ENCODE measurements at regions not wholly inside any gene's neighbourhood (a gene's known extent, or its start where the extent isn't known, plus 50 kb on each side); places are given as distances from the start of the nearest gene placed in this dataset.

DNA sequence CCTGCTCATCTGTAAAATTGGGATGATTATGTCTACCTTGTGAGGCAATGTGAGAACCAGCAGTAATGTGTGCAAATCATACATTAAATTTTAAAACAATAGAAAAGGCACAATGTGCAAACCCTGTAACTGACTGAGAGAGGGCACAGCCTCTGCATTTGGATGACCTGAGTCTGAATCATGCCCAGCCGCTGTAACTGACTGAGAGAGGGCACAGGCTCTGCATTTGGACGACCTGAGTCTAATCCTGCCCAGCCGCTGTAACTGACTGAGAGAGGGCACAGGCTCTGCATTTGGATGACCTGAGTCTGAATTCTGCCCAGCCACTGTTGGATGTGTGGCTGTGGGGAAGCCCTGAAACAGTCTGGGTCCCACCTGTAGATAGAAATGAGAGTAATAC, 351.5 kb upstream of the SHH start:
- TF ChIP-seq, protein P1, sequence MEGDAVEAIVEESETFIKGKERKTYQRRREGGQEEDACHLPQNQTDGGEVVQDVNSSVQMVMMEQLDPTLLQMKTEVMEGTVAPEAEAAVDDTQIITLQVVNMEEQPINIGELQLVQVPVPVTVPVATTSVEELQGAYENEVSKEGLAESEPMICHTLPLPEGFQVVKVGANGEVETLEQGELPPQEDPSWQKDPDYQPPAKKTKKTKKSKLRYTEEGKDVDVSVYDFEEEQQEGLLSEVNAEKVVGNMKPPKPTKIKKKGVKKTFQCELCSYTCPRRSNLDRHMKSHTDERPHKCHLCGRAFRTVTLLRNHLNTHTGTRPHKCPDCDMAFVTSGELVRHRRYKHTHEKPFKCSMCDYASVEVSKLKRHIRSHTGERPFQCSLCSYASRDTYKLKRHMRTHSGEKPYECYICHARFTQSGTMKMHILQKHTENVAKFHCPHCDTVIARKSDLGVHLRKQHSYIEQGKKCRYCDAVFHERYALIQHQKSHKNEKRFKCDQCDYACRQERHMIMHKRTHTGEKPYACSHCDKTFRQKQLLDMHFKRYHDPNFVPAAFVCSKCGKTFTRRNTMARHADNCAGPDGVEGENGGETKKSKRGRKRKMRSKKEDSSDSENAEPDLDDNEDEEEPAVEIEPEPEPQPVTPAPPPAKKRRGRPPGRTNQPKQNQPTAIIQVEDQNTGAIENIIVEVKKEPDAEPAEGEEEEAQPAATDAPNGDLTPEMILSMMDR (IDR thresholded peaks at IDR 0.05; ENCODE audit: low read depth, low read length, poor library complexity, severe bottlenecking), result no peak
- no peak for TF ChIP-seq EZH2phosphoT487 (IDR thresholded peaks at IDR 0.05; ENCODE audit: borderline replicate concordance, low read length)

Data from DOHH2 (cell line).